ENCODE measurements at regions not wholly inside any gene's neighbourhood (a gene's known extent, or its start where the extent isn't known, plus 50 kb on each side); places are given as distances from the start of the nearest gene placed in this dataset.

GRCh38 chr14:42944284-42944683 is 1337.6 kb downstream of the LRFN5 start:
- DNase-seq, result no peak
- H3K36me3 ChIP-seq (replicated peaks; ENCODE audit: control insufficient read depth, insufficient read depth, low read length), result no peaks in the 10 kb centered on the region
- no peaks in the 10 kb centered on the region; the same call in 1 of the 2 replicates for H3K27me3 ChIP-seq (ENCODE audit: control insufficient read depth, insufficient read depth, low read length)
- H3K4me3 ChIP-seq (ENCODE audit: insufficient read depth, low read depth, low read length), result no peak overlapping the region

GRCh38 chr14:42931308-42931707 is 1324.6 kb downstream of the LRFN5 start:
- DNase-seq, result no peak
- Histone ChIP-seq H3K27me3 (ENCODE audit: control insufficient read depth, insufficient read depth, low read length) (no peaks in the 10 kb centered on the region), H3K4me3 (ENCODE audit: insufficient read depth, low read depth, low read length) (no peak overlapping the region), H3K36me3 (replicated peaks; ENCODE audit: control insufficient read depth, insufficient read depth, low read length) (no peaks in the 10 kb centered on the region)

GRCh38 chr14:42929806-42930480 is 1323.3 kb downstream of the LRFN5 start:
- no peak for DNase-seq
- no peaks in the 10 kb centered on the region for H3K27me3 ChIP-seq (ENCODE audit: control insufficient read depth, insufficient read depth, low read length)
- no peaks in the 10 kb centered on the region for H3K36me3 ChIP-seq (replicated peaks; ENCODE audit: control insufficient read depth, insufficient read depth, low read length)
- H3K4me3 ChIP-seq (ENCODE audit: insufficient read depth, low read depth, low read length), result no peak overlapping the region

- no peaks in the 10 kb centered on the region for H3K27me3 ChIP-seq (ENCODE audit: control insufficient read depth, insufficient read depth, low read length)
These were observed 1320.6 kb downstream of the LRFN5 start for GRCh38 chr14:42927313-42927712.

GRCh38 chr14:42921901-42922300 is 1315.2 kb downstream of the LRFN5 start:
- no peaks in the 10 kb centered on the region for H3K36me3 ChIP-seq (replicated peaks; ENCODE audit: control insufficient read depth, insufficient read depth, low read length)
- H3K4me3 ChIP-seq (ENCODE audit: insufficient read depth, low read depth, low read length), result no peak overlapping the region
- no peak for DNase-seq
- no peaks in the 10 kb centered on the region for H3K27me3 ChIP-seq (ENCODE audit: control insufficient read depth, insufficient read depth, low read length)

More at GRCh38 chr14:42927313-42927712, 1320.6 kb downstream of the LRFN5 start:
- no peaks in the 10 kb centered on the region for H3K36me3 ChIP-seq (replicated peaks; ENCODE audit: control insufficient read depth, insufficient read depth, low read length)
- no peak overlapping the region for H3K4me3 ChIP-seq (ENCODE audit: insufficient read depth, low read depth, low read length)
- DNase-seq, result no peak

GRCh38 chr14:42918615-42919014 is 1311.9 kb downstream of the LRFN5 start:
- Histone ChIP-seq H3K27me3 (ENCODE audit: control insufficient read depth, insufficient read depth, low read length) (no peaks in the 10 kb centered on the region), H3K36me3 (replicated peaks; ENCODE audit: control insufficient read depth, insufficient read depth, low read length) (no peaks in the 10 kb centered on the region), H3K4me3 (ENCODE audit: insufficient read depth, low read depth, low read length) (no peak overlapping the region)
- DNase-seq, result no peak

- DNase-seq, result no peak
- no peaks in the 10 kb centered on the region for H3K36me3 ChIP-seq (replicated peaks; ENCODE audit: control insufficient read depth, insufficient read depth, low read length)
These were observed 1305.0 kb downstream of the LRFN5 start for GRCh38 chr14:42911642-42912041.

GRCh38 chr14:42909659-42910058 is 1303.0 kb downstream of the LRFN5 start:
- Histone ChIP-seq H3K4me3 (ENCODE audit: insufficient read depth, low read depth, low read length) (no peak overlapping the region), H3K36me3 (replicated peaks; ENCODE audit: control insufficient read depth, insufficient read depth, low read length) (no peaks in the 10 kb centered on the region), H3K27me3 (ENCODE audit: control insufficient read depth, insufficient read depth, low read length) (no peaks in the 10 kb centered on the region)
- no peak for DNase-seq

More at GRCh38 chr14:42911642-42912041, 1305.0 kb downstream of the LRFN5 start:
- Histone ChIP-seq H3K27me3 (ENCODE audit: control insufficient read depth, insufficient read depth, low read length) (no peaks in the 10 kb centered on the region), H3K4me3 (ENCODE audit: insufficient read depth, low read depth, low read length) (no peak overlapping the region)

- Histone ChIP-seq H3K4me3 (ENCODE audit: insufficient read depth, low read depth, low read length) (no peak overlapping the region), H3K36me3 (replicated peaks; ENCODE audit: control insufficient read depth, insufficient read depth, low read length) (no peaks in the 10 kb centered on the region), H3K27me3 (ENCODE audit: control insufficient read depth, insufficient read depth, low read length) (no peaks in the 10 kb centered on the region)
- no peak for DNase-seq
These were observed 1286.5 kb downstream of the LRFN5 start for GRCh38 chr14:42893183-42893582.

GRCh38 chr14:42884100-42884499 is 1277.4 kb downstream of the LRFN5 start:
- DNase-seq, result no peak
- Histone ChIP-seq H3K36me3 (replicated peaks; ENCODE audit: control insufficient read depth, insufficient read depth, low read length) (no peaks in the 10 kb centered on the region), H3K27me3 (ENCODE audit: control insufficient read depth, insufficient read depth, low read length) (no peaks in the 10 kb centered on the region), H3K4me3 (ENCODE audit: insufficient read depth, low read depth, low read length) (no peak overlapping the region)

GRCh38 chr14:42877716-42878115 is 1271.0 kb downstream of the LRFN5 start:
- no peak overlapping the region for H3K4me3 ChIP-seq (ENCODE audit: insufficient read depth, low read depth, low read length)
- no peaks in the 10 kb centered on the region for H3K36me3 ChIP-seq (replicated peaks; ENCODE audit: control insufficient read depth, insufficient read depth, low read length)
- no peaks in the 10 kb centered on the region for H3K27me3 ChIP-seq (ENCODE audit: control insufficient read depth, insufficient read depth, low read length)
- no peak for DNase-seq

GRCh38 chr14:42872786-42873185 is 1266.1 kb downstream of the LRFN5 start:
- DNase-seq, result no peak
- H3K27me3 ChIP-seq (ENCODE audit: control insufficient read depth, insufficient read depth, low read length), result no peaks in the 10 kb centered on the region

GRCh38 chr14:42869681-42870080 is 1263.0 kb downstream of the LRFN5 start:
- no peak for DNase-seq
- no peaks in the 10 kb centered on the region for H3K36me3 ChIP-seq (replicated peaks; ENCODE audit: control insufficient read depth, insufficient read depth, low read length)
- H3K4me3 ChIP-seq (ENCODE audit: insufficient read depth, low read depth, low read length), result no peak overlapping the region
- H3K27me3 ChIP-seq (ENCODE audit: control insufficient read depth, insufficient read depth, low read length), result no peaks in the 10 kb centered on the region

More at GRCh38 chr14:42872786-42873185, 1266.1 kb downstream of the LRFN5 start:
- Histone ChIP-seq H3K4me3 (ENCODE audit: insufficient read depth, low read depth, low read length) (no peak overlapping the region), H3K36me3 (replicated peaks; ENCODE audit: control insufficient read depth, insufficient read depth, low read length) (no peaks in the 10 kb centered on the region)

GRCh38 chr14:42862114-42862513 is 1255.4 kb downstream of the LRFN5 start:
- Histone ChIP-seq H3K27me3 (ENCODE audit: control insufficient read depth, insufficient read depth, low read length) (no peaks in the 10 kb centered on the region), H3K36me3 (replicated peaks; ENCODE audit: control insufficient read depth, insufficient read depth, low read length) (no peaks in the 10 kb centered on the region), H3K4me3 (ENCODE audit: insufficient read depth, low read depth, low read length) (no peak overlapping the region)
- DNase-seq, result no peak

GRCh38 chr14:42860371-42860770 is 1253.7 kb downstream of the LRFN5 start:
- no peak overlapping the region for H3K4me3 ChIP-seq (ENCODE audit: insufficient read depth, low read depth, low read length)
- H3K36me3 ChIP-seq (replicated peaks; ENCODE audit: control insufficient read depth, insufficient read depth, low read length), result no peaks in the 10 kb centered on the region
- DNase-seq, result no peak
- no peaks in the 10 kb centered on the region for H3K27me3 ChIP-seq (ENCODE audit: control insufficient read depth, insufficient read depth, low read length)

GRCh38 chr14:42856106-42856505 is 1249.4 kb downstream of the LRFN5 start:
- DNase-seq, result no peak

More at GRCh38 chr14:42856106-42856505, 1249.4 kb downstream of the LRFN5 start:
- no peaks in the 10 kb centered on the region for H3K36me3 ChIP-seq (replicated peaks; ENCODE audit: control insufficient read depth, insufficient read depth, low read length)
- no peak overlapping the region for H3K4me3 ChIP-seq (ENCODE audit: insufficient read depth, low read depth, low read length)
- no peaks in the 10 kb centered on the region for H3K27me3 ChIP-seq (ENCODE audit: control insufficient read depth, insufficient read depth, low read length)

Measured in H7 (cell line).